Lung (tissue), 11 donors: ENCODE measurements at regions not wholly inside any gene's neighbourhood (a gene's known extent, or its start where the extent isn't known, plus 50 kb on each side); places are given as distances from the start of the nearest gene placed in this dataset.

Source experiments
- ATAC-seq: fragments of 200-7000 bp; cut with Tn5 transposase; one replicate; pipeline ENCODE4 v1.9.1; 2020; ENCODE audit warnings: moderate number of reproducible peaks; ENCODE audit not compliant: insufficient read depth, low FRiP score
- DNase-seq, 3 donors: peaks; one replicate each; pipeline ENCODE4 v3.0.0-alpha.2; 2013 to 2017
- H3K27ac ChIP-seq, 2 donors: one replicate each; pipeline ENCODE4 v1.5.1; 2013; ENCODE audit warnings: mild to moderate bottlenecking in 2 of 2, moderate library complexity in 2 of 2, control low read depth in 1 of 2, inconsistent platforms in 1 of 2, low read depth in 1 of 2, low read length in 1 of 2
- H3K27me3 ChIP-seq, 3 donors: one replicate each; pipeline ENCODE4 v1.5.1; 2013; ENCODE audit warnings: low read length in 2 of 3; ENCODE audit not compliant: control insufficient read depth in 3 of 3, insufficient read depth in 3 of 3
- H3K36me3 ChIP-seq, 4 donors: one replicate each; pipeline ENCODE4 v1.5.1; 2013; ENCODE audit warnings: low read length in 4 of 4, mild to moderate bottlenecking in 1 of 4, moderate library complexity in 1 of 4; ENCODE audit not compliant: control insufficient read depth in 4 of 4, insufficient read depth in 4 of 4
- H3K4me1 ChIP-seq, 5 donors: one replicate each; pipeline ENCODE4 v1.5.1; 2013; ENCODE audit warnings: low read length in 5 of 5, mild to moderate bottlenecking in 2 of 5, moderate library complexity in 1 of 5; ENCODE audit not compliant: control insufficient read depth in 5 of 5, insufficient read depth in 5 of 5
- H3K4me3 ChIP-seq: one replicate; pipeline ENCODE4 v1.5.1; 2013; ENCODE audit warnings: mild to moderate bottlenecking, control low read depth, moderate library complexity
- H3K9ac ChIP-seq, 2 donors: one replicate each; pipeline ENCODE4 v1.5.1; 2013; ENCODE audit warnings: low read length in 2 of 2, control low read depth in 1 of 2; ENCODE audit not compliant: insufficient read depth in 1 of 2
- H3K9me3 ChIP-seq, 4 donors: one replicate each; pipeline ENCODE4 v1.5.1; 2013; ENCODE audit warnings: low read length in 3 of 4, mild to moderate bottlenecking in 1 of 4, moderate library complexity in 1 of 4; ENCODE audit not compliant: control insufficient read depth in 4 of 4, insufficient read depth in 3 of 4
- WGBS, 2 donors: extraction: QIAGEN DNeasy Blood & Tissue Kit; methylation state at CpG; one replicate each; pipeline ENCODE4 v1.1.7; 2013; 5-methylcytosine and 5-hydroxymethylcytosine counted together
- TF ChIP-seq, protein P1 (sequence below): IDR thresholded peaks from 2 replicates; pipeline ENCODE4 v1.5.1; 2012; ENCODE audit warnings: mild to moderate bottlenecking; ENCODE audit errors: control extremely low read depth, extremely low read depth
- donor health status: control.
- donor health status: control.
- donor health status: Bipolar disorder and iron deficiency.
- donor health status: healthy.
- donor health status: DM: yes; HTN: yes; CAD: no.

DNA sequence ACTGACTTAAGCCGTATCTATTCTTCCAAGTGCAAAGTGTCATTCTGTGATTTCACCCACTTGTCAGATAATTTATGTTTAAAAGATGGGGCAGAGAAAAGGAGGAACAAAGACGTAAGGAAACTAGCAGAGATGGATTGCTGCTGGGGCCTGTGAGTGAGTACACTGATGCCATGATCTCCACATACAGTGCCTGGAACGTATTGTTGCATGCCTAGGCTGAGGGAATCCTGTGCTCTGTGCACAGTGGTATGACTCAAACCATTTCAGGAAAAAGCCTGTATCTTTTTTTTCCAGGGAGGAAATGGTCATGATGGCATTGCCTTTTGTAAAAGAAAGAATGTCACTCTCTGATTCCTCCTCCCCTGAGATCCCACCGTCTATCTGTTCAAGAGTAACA lies 359.5 kb upstream of the ADAMTS16 start:
- Histone ChIP-seq H3K4me1 (no peaks in the 10 kb centered on the region), H3K4me3 (no peak overlapping the region), H3K36me3 (no peaks in the 10 kb centered on the region), H3K9me3 (peaks cover 0 to 2% (median 1%) of the 10 kb centered on the region in 4 donors), H3K27ac (no peak overlapping the region), H3K9ac (no peak overlapping the region), H3K27me3 (no peaks in the 10 kb centered on the region)
- no peak for DNase-seq
- 47 to 50% methylated on average over 4 of the region's 4 CpGs for WGBS, 2 donors
- TF ChIP-seq, protein P1, sequence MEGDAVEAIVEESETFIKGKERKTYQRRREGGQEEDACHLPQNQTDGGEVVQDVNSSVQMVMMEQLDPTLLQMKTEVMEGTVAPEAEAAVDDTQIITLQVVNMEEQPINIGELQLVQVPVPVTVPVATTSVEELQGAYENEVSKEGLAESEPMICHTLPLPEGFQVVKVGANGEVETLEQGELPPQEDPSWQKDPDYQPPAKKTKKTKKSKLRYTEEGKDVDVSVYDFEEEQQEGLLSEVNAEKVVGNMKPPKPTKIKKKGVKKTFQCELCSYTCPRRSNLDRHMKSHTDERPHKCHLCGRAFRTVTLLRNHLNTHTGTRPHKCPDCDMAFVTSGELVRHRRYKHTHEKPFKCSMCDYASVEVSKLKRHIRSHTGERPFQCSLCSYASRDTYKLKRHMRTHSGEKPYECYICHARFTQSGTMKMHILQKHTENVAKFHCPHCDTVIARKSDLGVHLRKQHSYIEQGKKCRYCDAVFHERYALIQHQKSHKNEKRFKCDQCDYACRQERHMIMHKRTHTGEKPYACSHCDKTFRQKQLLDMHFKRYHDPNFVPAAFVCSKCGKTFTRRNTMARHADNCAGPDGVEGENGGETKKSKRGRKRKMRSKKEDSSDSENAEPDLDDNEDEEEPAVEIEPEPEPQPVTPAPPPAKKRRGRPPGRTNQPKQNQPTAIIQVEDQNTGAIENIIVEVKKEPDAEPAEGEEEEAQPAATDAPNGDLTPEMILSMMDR, result no peak
- no peak for ATAC-seq

DNA sequence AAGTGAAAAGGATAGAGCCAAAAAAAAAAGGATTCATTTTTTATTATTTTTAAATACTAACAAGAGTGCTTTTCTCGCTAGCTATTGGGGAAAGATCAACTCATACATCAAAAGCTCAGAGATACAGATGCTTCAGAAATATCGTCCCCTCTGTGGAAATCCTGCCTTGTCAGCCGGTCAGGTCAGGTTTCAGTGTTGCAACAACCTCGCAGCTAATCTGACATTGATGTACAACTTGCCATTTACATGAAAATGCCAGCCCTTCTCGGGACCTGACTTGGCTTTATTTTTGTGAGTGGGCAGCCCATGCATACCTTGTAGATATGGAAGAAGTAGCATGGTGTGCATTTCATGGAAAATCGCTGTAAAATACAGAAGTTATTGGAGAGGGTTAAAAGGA lies 358.8 kb upstream of the ADAMTS16 start:
- TF ChIP-seq, protein P1, result no peak
- Histone ChIP-seq H3K4me1 (no peaks in the 10 kb centered on the region), H3K27ac (no peak overlapping the region), H3K9ac (no peak overlapping the region), H3K27me3 (no peaks in the 10 kb centered on the region), H3K4me3 (no peak overlapping the region), H3K36me3 (no peaks in the 10 kb centered on the region), H3K9me3 (peaks cover 0 to 6% (median 1%) of the 10 kb centered on the region in 4 donors)
- DNase-seq (no peak), ATAC-seq (no peak)
- WGBS, 2 donors, result 43 to 63% methylated on average over 6 of the region's 6 CpGs

DNA sequence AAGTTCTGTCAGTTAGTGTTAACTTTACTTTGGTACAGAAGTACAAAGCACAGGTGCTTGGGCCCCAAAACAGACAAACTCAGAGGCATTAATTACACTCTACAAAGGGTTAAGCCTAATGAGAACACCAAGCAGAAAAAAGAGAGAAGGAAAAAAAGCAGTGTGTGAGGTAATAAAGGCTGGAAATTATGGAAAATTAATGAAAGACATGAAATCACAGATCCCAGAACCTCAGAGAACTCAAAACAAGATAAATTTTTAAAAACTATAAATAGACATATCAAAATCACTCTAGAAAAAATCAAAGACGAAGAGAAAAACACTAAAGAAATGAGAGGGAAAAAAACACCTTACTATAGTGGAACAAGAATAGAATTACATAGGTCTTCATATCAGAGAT lies 354.2 kb upstream of the ADAMTS16 start:
- no peaks in the 10 kb centered on the region for H3K4me1 ChIP-seq
- TF ChIP-seq, protein P1, result no peak
- WGBS, 2 donors, result 54 to 56% methylated on average over 1 of the region's 1 CpG

DNA sequence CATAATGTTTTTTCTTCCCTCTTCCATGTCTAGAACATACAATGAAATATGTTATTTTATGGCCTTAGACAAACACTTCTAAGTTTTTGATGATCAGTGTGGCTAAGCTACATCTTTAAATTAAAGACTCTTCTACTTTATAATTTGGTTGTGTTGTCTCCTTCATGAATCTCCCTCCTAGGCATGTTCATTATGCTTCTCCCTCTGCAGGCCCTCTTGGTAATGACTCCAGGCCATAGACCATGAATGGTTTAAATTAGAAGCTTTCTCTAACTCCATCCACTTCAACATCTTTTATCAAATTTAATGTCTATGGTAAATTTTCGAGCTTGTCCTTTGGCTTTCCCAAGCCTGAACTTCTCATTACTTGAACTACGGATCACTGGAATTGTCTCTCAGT lies 342.7 kb upstream of the ADAMTS16 start:
- Histone ChIP-seq H3K27me3 (no peaks in the 10 kb centered on the region), H3K9ac (no peak overlapping the region), H3K9me3 (no peaks in the 10 kb centered on the region), H3K27ac (no peak overlapping the region), H3K36me3 (no peaks in the 10 kb centered on the region), H3K4me1 (no peaks in the 10 kb centered on the region), H3K4me3 (no peak overlapping the region)
- 77 to 79% methylated on average over 2 of the region's 2 CpGs for WGBS, 2 donors
- no peak for ATAC-seq
- no peak for DNase-seq
- TF ChIP-seq, protein P1, result no peak

More for the DNA sequence above, 354.2 kb upstream of the ADAMTS16 start:
- Histone ChIP-seq H3K27ac (no peak overlapping the region), H3K36me3 (no peaks in the 10 kb centered on the region), H3K27me3 (no peaks in the 10 kb centered on the region), H3K4me3 (no peak overlapping the region), H3K9me3 (peaks cover 0 to 6% (median 1%) of the 10 kb centered on the region in 4 donors), H3K9ac (no peak overlapping the region)
- no peak for DNase-seq
- no peak for ATAC-seq
